GM12874 (cell line): ENCODE measurements at regions not wholly inside any gene's neighbourhood (a gene's known extent, or its start where the extent isn't known, plus 50 kb on each side); places are given as distances from the start of the nearest gene placed in this dataset.

Experiments
- TF ChIP-seq, protein P1 (sequence below): IDR thresholded peaks from 2 replicates; pipeline ENCODE4 v1.5.1; 2011; ENCODE audit warnings: low read depth, mild to moderate bottlenecking, control low read depth, low read length, moderate library complexity; ENCODE audit not compliant: insufficient read depth

GRCh38 chrX:98065151-98065550 lies 1181.4 kb downstream of the RPA4 start:
- TF ChIP-seq, protein P1, sequence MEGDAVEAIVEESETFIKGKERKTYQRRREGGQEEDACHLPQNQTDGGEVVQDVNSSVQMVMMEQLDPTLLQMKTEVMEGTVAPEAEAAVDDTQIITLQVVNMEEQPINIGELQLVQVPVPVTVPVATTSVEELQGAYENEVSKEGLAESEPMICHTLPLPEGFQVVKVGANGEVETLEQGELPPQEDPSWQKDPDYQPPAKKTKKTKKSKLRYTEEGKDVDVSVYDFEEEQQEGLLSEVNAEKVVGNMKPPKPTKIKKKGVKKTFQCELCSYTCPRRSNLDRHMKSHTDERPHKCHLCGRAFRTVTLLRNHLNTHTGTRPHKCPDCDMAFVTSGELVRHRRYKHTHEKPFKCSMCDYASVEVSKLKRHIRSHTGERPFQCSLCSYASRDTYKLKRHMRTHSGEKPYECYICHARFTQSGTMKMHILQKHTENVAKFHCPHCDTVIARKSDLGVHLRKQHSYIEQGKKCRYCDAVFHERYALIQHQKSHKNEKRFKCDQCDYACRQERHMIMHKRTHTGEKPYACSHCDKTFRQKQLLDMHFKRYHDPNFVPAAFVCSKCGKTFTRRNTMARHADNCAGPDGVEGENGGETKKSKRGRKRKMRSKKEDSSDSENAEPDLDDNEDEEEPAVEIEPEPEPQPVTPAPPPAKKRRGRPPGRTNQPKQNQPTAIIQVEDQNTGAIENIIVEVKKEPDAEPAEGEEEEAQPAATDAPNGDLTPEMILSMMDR: no peak

DNA sequence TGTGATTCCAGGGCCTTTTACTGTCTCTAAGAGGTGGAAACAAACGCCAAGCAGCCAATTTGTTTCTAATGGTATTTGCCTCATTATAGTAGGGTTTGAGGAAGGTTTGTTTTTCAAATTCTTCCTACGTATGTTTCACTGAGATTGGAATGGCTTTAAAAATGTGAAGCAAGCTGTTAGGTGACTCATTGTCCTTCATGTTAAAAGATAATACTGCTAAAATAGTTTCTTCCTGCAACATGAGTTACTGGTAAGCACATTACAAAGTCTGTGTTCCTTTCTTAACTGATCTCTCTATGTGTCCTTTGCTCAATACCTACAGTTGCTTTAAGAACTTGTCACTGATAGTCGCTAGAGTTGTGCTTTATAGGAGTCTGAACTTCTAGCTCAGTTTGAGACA lies 1183.9 kb downstream of the RPA4 start:
- TF ChIP-seq, protein P1: no peak

GRCh38 chrX:98068024-98068580 lies 1184.4 kb downstream of the RPA4 start:
- TF ChIP-seq, protein P1: no peak

GRCh38 chrX:98071331-98071730 lies 1187.6 kb downstream of the RPA4 start:
- TF ChIP-seq, protein P1: no peak

GRCh38 chrX:98077440-98077839 lies 1193.7 kb downstream of the RPA4 start:
- TF ChIP-seq, protein P1: no peak

DNA sequence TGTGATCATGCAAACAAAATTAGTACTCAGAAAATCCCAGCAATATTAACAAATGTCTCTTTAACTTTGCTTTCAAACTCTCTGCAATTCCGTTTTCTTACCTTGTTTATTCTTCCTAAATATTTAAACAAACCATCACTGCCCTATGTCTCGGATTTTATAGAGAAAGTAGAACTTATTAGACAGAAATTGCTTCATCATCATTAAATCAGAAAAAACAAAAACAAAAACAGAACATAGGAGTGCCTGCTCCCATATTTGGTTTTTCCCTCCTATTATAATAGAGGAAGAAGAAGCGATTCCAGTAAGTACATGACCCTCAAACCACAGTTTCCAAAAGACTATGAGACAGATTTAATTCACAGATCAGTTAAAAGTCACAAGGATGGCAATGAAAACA lies 1228.0 kb downstream of the RPA4 start:
- TF ChIP-seq, protein P1: no peak

DNA sequence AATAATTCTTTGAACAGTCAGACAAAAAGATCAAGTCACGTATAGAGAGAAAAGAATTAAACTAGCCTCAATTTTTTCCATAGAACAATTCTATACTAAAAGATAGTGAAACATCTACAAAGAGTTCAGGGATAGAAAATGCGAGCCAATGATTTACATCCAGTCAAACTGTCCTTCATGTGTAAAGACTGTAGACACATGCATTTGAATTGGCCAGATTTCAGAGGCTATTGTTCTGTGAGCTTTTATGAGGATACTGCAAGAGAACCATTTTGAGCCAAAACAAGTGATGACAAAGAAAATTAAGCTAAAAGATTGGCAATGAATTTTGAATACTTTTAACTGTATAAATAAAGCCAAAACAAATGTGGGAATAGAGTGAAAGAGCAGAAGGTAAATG lies 1230.3 kb downstream of the RPA4 start:
- TF ChIP-seq, protein P1: no peak
